Upper lobe of right lung (tissue), 1 donor: ENCODE measurements at regions not wholly inside any gene's neighbourhood (a gene's known extent, or its start where the extent isn't known, plus 50 kb on each side); places are given as distances from the start of the nearest gene placed in this dataset. TPM values are rescaled to one million over a fixed set of nuclear protein-coding genes. Genes with fewer than 3 reads are reported as not detected.

Experiments used
- ATAC-seq: fragments of 200-7000 bp; cut with Tn5 transposase; one replicate; pipeline ENCODE4 v1.9.1; 2020; ENCODE audit warnings: mild to moderate bottlenecking, moderate library complexity
- DNase-seq: peaks from one replicate; pipeline ENCODE4 v3.0.0-alpha.2; 2020
- H3K27ac ChIP-seq: fragments of 200-600 bp; one replicate; pipeline ENCODE4 v1.8.0; 2022
- H3K27me3 ChIP-seq: fragments of 200-600 bp; one replicate; pipeline ENCODE4 v1.8.0; 2022; ENCODE audit warnings: mild to moderate bottlenecking
- H3K36me3 ChIP-seq: fragments of 200-600 bp; one replicate; pipeline ENCODE4 v1.8.0; 2022
- H3K4me1 ChIP-seq: fragments of 200-600 bp; one replicate; pipeline ENCODE4 v1.8.0; 2022
- H3K4me3 ChIP-seq: fragments of 200-600 bp; one replicate; pipeline ENCODE4 v1.8.0; 2022; ENCODE audit warnings: mild to moderate bottlenecking
- H3K9me3 ChIP-seq: fragments of 200-600 bp; one replicate; pipeline ENCODE4 v1.8.0; 2022
- intact Hi-C: fragments of 100-400 bp; cut with DNase I; formaldehyde crosslinking; loops from one replicate; pipeline ENCODE4 v1.11.0; 2022
- microRNA-seq: library from miRNA; unstranded; fragments of <30 nt; microRNA quantifications from one replicate; pipeline ENCODE4 v1.2.0, GENCODE V29; 2020; ENCODE audit warnings: borderline microRNAs expressed
- TF ChIP-seq, protein P1 (sequence below): fragments of 200-600 bp; IDR thresholded peaks from one replicate; pipeline ENCODE4 v1.8.0; 2022; ENCODE audit warnings: antibody characterized with exemption
- donor health status: DM: no; HTN: yes; CAD: no; lungs with severe emphysema.

DNA sequence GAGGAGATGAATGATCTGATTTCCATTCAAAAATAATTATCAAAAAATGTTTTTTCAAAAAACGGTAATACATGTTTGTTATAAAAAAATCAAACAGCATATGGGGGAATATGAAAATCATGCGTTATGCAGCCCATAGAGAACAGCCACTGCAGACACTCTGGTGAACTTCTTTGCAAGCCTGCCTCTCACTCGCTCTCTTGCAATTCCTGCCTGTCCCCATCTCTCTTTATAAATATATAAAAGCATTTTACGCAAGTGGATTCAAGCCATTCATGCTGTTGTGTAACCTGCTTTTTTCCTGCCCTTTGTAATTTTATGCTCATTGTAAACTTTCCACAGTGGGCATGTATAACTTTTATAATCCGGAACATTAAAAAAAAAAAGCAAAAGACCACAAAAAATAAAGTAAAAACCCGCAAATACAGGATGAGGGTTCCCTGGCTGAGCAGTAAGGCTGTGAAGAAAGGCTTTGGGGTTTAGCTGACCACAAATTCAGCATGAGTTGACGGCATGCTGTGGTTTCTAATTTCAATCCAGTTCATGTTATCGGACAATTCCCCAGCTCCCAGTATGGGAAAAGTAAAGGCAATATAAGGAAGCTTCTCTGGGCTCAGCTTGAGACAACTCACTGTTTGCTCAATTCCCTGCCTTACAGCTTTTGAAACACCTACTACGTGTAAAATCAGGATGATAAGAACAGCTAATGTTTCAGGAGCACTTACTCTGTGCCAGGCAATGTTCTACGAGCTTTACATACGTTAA, 52.8 kb upstream of the ZBTB40 start:
- no peaks in the 10 kb centered on the region for H3K9me3 ChIP-seq

DNA sequence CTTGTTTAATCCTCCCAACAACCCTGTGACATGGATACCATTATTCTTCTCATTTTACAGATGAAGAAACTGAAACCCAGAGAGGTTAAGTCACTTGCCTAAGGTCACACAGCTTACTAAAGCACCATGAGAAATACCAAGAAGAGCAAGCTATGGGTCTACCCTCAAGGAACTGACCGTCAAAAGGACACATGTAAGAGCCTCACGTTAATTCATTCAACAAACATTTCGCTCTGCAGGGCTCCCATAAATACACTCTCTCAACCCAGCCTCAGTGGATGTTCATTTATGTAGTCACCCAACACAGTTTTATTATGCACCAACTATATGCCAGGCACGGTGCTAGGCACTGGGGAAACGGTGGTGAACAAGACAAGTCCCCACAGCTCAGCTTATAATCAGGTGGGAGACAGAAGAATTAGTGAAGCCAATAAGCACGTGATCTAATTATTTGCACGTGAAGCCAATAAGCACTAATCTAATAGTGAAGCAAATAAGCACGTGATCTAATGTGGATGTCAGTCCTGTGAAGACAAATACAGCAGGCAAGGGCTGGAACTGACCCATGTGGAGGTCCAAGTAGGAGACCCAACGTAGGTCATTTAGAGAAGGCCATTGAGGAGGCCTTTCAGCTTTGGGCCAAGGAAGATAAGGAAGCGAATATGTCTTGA, 52.1 kb upstream of the ZBTB40 start:
- Histone ChIP-seq H3K4me3 (no peak overlapping the region), H3K27ac (no peak overlapping the region), H3K9me3 (no peaks in the 10 kb centered on the region), H3K27me3 (peaks cover 15% of the 10 kb centered on the region), H3K36me3 (no peaks in the 10 kb centered on the region), H3K4me1 (no peaks in the 10 kb centered on the region)
- TF ChIP-seq, protein P1, sequence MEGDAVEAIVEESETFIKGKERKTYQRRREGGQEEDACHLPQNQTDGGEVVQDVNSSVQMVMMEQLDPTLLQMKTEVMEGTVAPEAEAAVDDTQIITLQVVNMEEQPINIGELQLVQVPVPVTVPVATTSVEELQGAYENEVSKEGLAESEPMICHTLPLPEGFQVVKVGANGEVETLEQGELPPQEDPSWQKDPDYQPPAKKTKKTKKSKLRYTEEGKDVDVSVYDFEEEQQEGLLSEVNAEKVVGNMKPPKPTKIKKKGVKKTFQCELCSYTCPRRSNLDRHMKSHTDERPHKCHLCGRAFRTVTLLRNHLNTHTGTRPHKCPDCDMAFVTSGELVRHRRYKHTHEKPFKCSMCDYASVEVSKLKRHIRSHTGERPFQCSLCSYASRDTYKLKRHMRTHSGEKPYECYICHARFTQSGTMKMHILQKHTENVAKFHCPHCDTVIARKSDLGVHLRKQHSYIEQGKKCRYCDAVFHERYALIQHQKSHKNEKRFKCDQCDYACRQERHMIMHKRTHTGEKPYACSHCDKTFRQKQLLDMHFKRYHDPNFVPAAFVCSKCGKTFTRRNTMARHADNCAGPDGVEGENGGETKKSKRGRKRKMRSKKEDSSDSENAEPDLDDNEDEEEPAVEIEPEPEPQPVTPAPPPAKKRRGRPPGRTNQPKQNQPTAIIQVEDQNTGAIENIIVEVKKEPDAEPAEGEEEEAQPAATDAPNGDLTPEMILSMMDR = no peak
- intact Hi-C loops = no loop called here
- ATAC-seq = no peak
- DNase-seq = no peak

More for the DNA sequence above, 52.8 kb upstream of the ZBTB40 start:
- H3K4me1 ChIP-seq = no peaks in the 10 kb centered on the region
- intact Hi-C loops = no loop called here
- ATAC-seq (no peak), DNase-seq (no peak)
- H3K4me3 ChIP-seq = no peak overlapping the region
- TF ChIP-seq, protein P1 = no peak
- H3K27ac ChIP-seq = no peak overlapping the region
- H3K36me3 ChIP-seq = no peaks in the 10 kb centered on the region
- H3K27me3 ChIP-seq = peaks cover 15% of the 10 kb centered on the region

Small RNA genes lying in the stretch of these regions (microRNA-seq; reads per million reads assigned to microRNA genes)
- not detected for gene MIR4418
